ENCODE measurements at regions not wholly inside any gene's neighbourhood (a gene's known extent, or its start where the extent isn't known, plus 50 kb on each side); places are given as distances from the start of the nearest gene placed in this dataset.

- no peak overlapping the region for H3K4me3 ChIP-seq
- no peaks in the 10 kb centered on the region for H4K20me1 ChIP-seq (ENCODE audit: control insufficient read depth, insufficient read depth)
- H3K79me2 ChIP-seq (ENCODE audit: control insufficient read depth, insufficient read depth, low read length): no peaks in the 10 kb centered on the region
- intact Hi-C loops (cut with micrococcal nuclease; ENCODE audit: unreplicated experiment) (no loop called here), in situ Hi-C loops (cut with MboI) (no loop called here)
- H3K9ac ChIP-seq (ENCODE audit: control insufficient read depth, insufficient read depth, low read length): no peak overlapping the region
- H2AFZ ChIP-seq (ENCODE audit: control insufficient read depth, low read depth, low read length): no peak overlapping the region
- no peak for DNase-seq (ENCODE audit: low read depth, low spot score)
- no peak overlapping the region for H3K4me2 ChIP-seq (ENCODE audit: control insufficient read depth, insufficient read depth)
- no peaks in the 10 kb centered on the region for H3K36me3 ChIP-seq (ENCODE audit: control insufficient read depth in 2 of 2, insufficient read depth in 2 of 2, low read length in 1 of 2)
- SMC1A ChIA-PET (ENCODE audit: uncharacterized antibody, unreplicated experiment): interaction anchor here (0.6 to 0.8 kb wide), 3 partner anchors 19 to 371 kb away, joined by 3 read pairs; no protein-coding TSS in a partner anchor
- ATAC-seq: 0 out of 3 replicates have a peak, but pooled peaks have one; percentile 5
- CTCF ChIA-PET: interaction anchor here (0.7 kb wide), 1 partner anchor 177 kb away, joined by 3 read pairs; no protein-coding TSS in a partner anchor
- no peaks in the 10 kb centered on the region for H3K4me1 ChIP-seq (ENCODE audit: control insufficient read depth, insufficient read depth, low read length)
- WGBS (ENCODE audit: insufficient coverage, insufficient replicate concordance, low lambda C conversion rate, missing lambda C conversion rate): 0% methylated on average over 1 of the region's 1 CpG
- no peak for TF ChIP-seq SRF (IDR thresholded peaks at IDR 0.05; ENCODE audit: low read depth in 2 of 2, low read length in 2 of 2)
- POLR2A ChIA-PET: interaction anchor here (1.2 kb wide), 1 partner anchor 23 kb away, joined by 3 read pairs; no protein-coding TSS in a partner anchor
- no peak for FAIRE-seq
- no peaks in the 10 kb centered on the region for H3K27me3 ChIP-seq (replicated peaks in 1 of 2; ENCODE audit: control insufficient read depth in 2 of 2, insufficient read depth in 2 of 2, low read length in 1 of 2)
- no peaks in the 10 kb centered on the region for H3K9me3 ChIP-seq (replicated peaks; ENCODE audit: control insufficient read depth, insufficient read depth, low read length)
- H3K27ac ChIP-seq (ENCODE audit: control insufficient read depth, insufficient read depth): no peak overlapping the region
- RAD21 ChIA-PET (ENCODE audit: unreplicated experiment): no interaction called here
- BruUV-seq (replicated peaks): no TSS peak
Measured at GRCh38 chr13:64052521-64052920, 2636.9 kb upstream of the PCDH20 start.

GRCh38 chr13:64051278-64051677, 2635.6 kb upstream of the PCDH20 start:
- RAD21 ChIA-PET (ENCODE audit: unreplicated experiment): no interaction called here
- Histone ChIP-seq H3K9ac (ENCODE audit: control insufficient read depth, insufficient read depth, low read length) (no peak overlapping the region), H3K79me2 (ENCODE audit: control insufficient read depth, insufficient read depth, low read length) (no peaks in the 10 kb centered on the region), H3K27ac (ENCODE audit: control insufficient read depth, insufficient read depth) (no peak overlapping the region), H3K9me3 (replicated peaks; ENCODE audit: control insufficient read depth, insufficient read depth, low read length) (no peaks in the 10 kb centered on the region), H2AFZ (ENCODE audit: control insufficient read depth, low read depth, low read length) (no peak overlapping the region), H3K4me2 (ENCODE audit: control insufficient read depth, insufficient read depth) (no peak overlapping the region), H4K20me1 (ENCODE audit: control insufficient read depth, insufficient read depth) (no peaks in the 10 kb centered on the region), H3K4me1 (ENCODE audit: control insufficient read depth, insufficient read depth, low read length) (no peaks in the 10 kb centered on the region), H3K36me3 (ENCODE audit: control insufficient read depth in 2 of 2, insufficient read depth in 2 of 2, low read length in 1 of 2) (no peaks in the 10 kb centered on the region), H3K4me3 (no peak overlapping the region), H3K27me3 (replicated peaks in 1 of 2; ENCODE audit: control insufficient read depth in 2 of 2, insufficient read depth in 2 of 2, low read length in 1 of 2) (no peaks in the 10 kb centered on the region)
- in situ Hi-C loops (cut with MboI) (no loop called here), intact Hi-C loops (cut with micrococcal nuclease; ENCODE audit: unreplicated experiment) (no loop called here)
- POLR2A ChIA-PET: no interaction called here
- ATAC-seq: no peak
- CTCF ChIA-PET: no interaction called here
- DNase-seq (ENCODE audit: low read depth, low spot score): no peak
- TF ChIP-seq NFIC (IDR thresholded peaks at IDR 0.05; ENCODE audit: low read depth, low read length) (no peak), RFX5 (IDR thresholded peaks at IDR 0.05; ENCODE audit: low read depth, low read length) (no peak), ZBTB40 (IDR thresholded peaks at IDR 0.05; ENCODE audit: borderline replicate concordance) (no peak)
- no TSS peak for BruUV-seq (replicated peaks)
- SMC1A ChIA-PET (ENCODE audit: uncharacterized antibody, unreplicated experiment): interaction anchor here (0.8 to 1.2 kb wide), 2 partner anchors 18 to 19 kb away, joined by 3 read pairs; no protein-coding TSS in a partner anchor
- FAIRE-seq: no peak
